ENCODE measurements at regions not wholly inside any gene's neighbourhood (a gene's known extent, or its start where the extent isn't known, plus 50 kb on each side); places are given as distances from the start of the nearest gene placed in this dataset.

GRCh38 chr7:1339611-1340010 lies 106.9 kb downstream of the UNCX start:
- no peak for DNase-seq (ENCODE audit: low spot score)
- intact Hi-C loops (cut with DNase I): no loop called here

DNA sequence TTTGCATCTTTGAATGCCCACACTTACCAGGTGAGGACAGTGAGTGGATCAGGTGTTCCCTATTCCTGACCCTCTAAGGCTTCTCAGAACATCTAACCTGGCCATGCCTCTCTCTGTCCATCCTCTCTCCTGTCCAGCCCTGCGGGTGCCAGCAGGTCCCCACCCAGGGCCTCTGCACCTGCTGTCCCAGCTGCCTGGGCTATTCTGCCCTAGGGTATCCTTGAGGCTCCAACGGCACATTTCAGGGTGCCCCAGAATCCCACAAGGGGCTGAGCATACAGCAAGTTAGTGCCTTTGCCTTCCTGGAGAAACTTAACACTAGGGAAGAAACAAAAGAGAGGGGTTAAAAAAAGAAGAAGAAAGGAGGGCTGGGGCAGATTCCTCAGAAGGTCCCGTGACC lies 107.4 kb downstream of the UNCX start:
- intact Hi-C loops (cut with DNase I): no loop called here
- no peak for DNase-seq (ENCODE audit: low spot score)

GRCh38 chr7:1340461-1341360 lies 108.0 kb downstream of the UNCX start:
- intact Hi-C loops (cut with DNase I): no loop called here
- no peak for DNase-seq (ENCODE audit: low spot score)

DNA sequence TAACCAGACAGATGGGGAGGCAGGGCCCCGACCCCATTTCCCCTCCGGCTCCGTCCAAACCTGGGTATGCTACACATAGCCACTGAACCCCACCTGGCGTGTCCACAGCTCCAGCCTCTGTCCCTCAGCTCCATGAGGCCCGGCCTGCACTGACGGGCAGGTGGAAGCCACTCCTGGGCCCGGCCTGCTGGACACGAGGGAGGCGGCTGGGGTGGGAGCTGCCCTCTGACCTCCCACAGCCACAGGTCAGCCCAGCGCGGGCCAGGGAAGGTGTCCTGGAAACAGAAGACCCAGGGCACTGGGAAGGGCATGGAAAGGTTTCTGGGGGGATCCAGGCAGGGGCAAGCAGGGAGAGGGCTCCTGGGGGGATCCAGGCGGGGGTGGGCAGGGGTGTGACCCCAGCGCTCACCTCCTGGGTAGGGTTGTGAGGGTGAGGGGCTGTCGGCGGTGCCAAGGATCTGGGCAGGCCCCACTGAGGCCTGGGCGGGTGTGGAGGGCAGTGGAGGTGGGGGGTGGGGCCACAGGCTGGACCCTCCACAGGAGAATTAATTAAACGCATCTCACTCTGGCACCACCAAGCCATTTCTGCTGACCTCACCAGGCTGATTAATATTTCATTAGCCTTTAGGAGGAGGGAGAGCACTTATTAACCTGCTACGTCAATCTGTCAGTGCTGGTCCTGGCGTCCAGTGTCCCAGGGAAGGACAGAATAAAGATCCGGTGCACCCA lies 108.9 kb downstream of the UNCX start:
- DNase-seq (ENCODE audit: low spot score): no peak
- intact Hi-C loops (cut with DNase I): no loop called here

DNA sequence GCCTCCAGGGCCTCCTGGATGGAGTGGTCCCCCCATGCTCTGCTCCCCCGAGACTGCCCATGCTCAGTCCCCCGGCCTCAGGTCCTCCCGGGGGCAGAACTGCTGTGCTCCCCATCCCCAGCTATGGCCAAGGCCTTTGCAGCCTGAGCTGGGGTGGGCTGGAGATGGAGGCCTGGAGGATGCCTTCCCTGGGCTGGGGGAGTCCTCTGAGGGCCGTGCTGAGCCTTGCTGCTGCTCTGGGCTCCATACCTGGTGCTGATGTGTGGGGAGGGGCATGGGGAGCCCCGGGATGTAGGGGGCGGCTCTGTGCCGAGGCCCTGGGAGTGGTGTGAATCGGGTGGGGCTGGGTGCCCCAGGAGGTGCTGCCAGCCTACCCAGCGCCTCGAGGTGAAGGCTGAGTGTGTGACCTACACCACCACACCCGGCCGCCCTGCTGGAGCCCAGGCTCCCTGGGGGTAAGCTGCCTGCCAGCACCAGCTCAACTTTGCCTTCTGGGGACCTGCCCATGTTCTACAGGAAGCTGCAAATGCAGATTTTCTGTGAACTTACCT lies 109.5 kb downstream of the UNCX start:
- DNase-seq (ENCODE audit: low spot score): no peak

GRCh38 chr7:1343551-1343950 lies 110.9 kb downstream of the UNCX start:
- DNase-seq (ENCODE audit: low spot score): no peak
- intact Hi-C loops (cut with DNase I): no loop called here

More for the DNA sequence above, 109.5 kb downstream of the UNCX start:
- intact Hi-C loops (cut with DNase I): no loop called here

GRCh38 chr7:1344421-1344820 lies 111.7 kb downstream of the UNCX start:
- intact Hi-C loops (cut with DNase I): no loop called here
- DNase-seq (ENCODE audit: low spot score): no peak

DNA sequence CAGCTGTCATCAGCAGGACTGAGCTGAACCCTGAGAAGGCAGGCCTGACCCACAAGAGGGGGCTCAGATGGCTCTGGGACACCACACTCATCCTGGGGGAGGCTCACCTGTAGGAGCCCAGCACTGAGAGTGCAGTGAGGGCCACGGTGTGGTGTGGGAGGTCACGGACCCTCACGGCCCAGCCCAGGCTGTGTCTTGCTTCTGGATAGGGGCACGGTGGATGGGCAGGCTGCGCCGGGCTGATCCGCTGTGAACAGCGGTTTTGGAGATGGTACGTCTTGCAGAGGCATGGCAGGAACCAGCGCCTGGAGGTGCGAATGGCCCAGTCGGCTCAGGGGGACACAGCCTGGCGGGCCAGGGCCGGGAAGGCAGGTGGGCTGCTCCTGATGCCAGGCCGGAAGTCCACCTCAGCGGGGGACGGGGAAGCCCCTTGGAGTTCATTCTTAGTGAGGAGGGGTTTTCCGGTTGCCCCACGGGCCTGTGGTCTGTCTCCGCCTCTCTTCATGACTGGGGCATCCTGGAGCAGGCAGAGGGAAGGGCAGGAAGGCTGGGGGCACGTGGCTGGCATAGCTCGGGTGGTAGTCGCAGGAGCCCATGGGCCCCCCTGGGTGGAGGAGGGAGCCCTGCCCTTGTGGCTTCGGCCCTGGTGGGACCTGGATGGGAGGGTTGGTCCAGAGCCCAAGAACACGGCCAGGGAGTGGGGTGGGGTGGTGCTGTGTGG lies 112.5 kb downstream of the UNCX start:
- DNase-seq (ENCODE audit: low spot score): no peak
- intact Hi-C loops (cut with DNase I): no loop called here

- intact Hi-C loops (cut with DNase I): no loop called here
- no peak for DNase-seq (ENCODE audit: low spot score)
Measured at GRCh38 chr7:1345796-1346755, 113.2 kb downstream of the MICALL2 start.

DNA sequence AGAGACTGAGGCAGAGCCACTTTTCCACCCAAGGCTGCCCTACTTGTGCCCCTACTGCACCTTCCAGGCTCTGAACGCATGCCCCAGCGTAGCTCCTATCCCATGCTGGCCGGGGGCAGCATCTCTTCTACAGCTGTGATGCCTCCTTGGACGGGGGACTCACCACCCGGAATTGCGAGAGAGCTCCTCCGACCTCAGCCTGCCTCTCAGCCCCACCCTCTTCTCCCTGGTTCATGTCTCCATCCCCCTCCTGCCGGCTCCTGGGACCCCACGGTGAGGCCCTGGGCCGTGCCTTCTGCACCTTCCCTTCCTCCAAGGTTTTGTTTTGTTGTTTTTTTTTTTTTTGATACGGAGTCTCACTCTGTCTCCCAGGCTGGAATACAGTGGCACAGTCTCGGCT lies 112.4 kb downstream of the MICALL2 start:
- no peak for DNase-seq (ENCODE audit: low spot score)
- intact Hi-C loops (cut with DNase I): no loop called here

GRCh38 chr7:1348096-1348822 lies 111.0 kb downstream of the MICALL2 start:
- intact Hi-C loops (cut with DNase I): no loop called here
- DNase-seq (ENCODE audit: low spot score): no peak

GRCh38 chr7:1348823-1349335 lies 110.4 kb downstream of the MICALL2 start:
- DNase-seq (ENCODE audit: low spot score): no peak

DNA sequence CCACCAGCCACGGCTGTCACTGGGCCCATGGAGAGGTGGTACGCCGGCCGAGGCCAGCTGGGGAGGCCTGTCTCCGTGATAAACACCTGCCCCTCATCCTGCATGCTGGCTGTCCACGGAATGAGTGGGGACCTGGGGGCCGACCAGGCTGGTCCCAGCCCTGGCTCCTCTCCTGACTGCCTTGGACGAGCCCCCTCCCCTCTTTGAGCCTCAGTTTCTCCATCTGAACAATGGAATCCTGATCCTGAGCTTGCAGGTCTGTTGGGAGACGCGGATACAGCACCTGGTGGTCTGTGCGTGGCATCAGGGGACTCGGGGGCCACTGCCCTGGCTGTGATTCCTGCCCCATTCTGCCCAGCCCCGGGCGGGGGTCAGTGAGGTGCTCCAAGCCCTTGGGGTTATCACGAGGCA lies 109.9 kb downstream of the MICALL2 start:
- no peak for DNase-seq (ENCODE audit: low spot score)
- intact Hi-C loops (cut with DNase I): no loop called here

More at GRCh38 chr7:1348823-1349335, 110.4 kb downstream of the MICALL2 start:
- intact Hi-C loops (cut with DNase I): no loop called here

- DNase-seq (ENCODE audit: low spot score): no peak
- intact Hi-C loops (cut with DNase I): no loop called here
Measured at GRCh38 chr7:1351881-1352625, 107.2 kb downstream of the MICALL2 start.

DNA sequence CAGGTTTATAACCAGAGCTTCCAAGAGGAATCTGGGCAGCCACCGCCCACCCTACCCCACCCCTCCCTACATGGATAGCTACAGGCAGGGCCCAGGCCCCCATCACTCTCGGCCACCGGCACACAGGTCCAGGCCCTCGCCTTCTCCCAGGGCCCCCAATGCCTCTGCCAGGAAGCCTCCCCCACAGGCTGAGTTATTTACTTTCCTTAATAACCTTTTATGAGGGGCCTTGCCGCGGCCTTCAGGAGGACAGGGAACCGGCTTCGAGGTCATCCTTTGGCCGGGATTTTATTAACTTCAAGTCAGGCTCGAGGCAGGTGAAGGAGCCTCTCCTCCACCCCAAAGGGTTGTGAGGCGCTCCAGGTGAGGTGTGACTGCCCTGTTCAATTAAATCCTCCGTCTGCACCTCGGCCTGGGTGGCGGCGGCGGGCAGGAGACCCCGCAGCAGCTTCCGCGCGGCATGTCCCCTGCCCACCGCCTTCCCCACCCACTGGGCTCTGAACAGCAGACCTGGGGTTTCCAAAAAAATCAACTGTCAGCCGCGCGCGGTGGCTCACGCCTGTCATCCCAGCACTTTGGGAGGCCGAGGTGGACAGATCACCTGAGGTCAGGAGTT lies 106.5 kb downstream of the MICALL2 start:
- intact Hi-C loops (cut with DNase I): no loop called here
- DNase-seq (ENCODE audit: low spot score): no peak

DNA sequence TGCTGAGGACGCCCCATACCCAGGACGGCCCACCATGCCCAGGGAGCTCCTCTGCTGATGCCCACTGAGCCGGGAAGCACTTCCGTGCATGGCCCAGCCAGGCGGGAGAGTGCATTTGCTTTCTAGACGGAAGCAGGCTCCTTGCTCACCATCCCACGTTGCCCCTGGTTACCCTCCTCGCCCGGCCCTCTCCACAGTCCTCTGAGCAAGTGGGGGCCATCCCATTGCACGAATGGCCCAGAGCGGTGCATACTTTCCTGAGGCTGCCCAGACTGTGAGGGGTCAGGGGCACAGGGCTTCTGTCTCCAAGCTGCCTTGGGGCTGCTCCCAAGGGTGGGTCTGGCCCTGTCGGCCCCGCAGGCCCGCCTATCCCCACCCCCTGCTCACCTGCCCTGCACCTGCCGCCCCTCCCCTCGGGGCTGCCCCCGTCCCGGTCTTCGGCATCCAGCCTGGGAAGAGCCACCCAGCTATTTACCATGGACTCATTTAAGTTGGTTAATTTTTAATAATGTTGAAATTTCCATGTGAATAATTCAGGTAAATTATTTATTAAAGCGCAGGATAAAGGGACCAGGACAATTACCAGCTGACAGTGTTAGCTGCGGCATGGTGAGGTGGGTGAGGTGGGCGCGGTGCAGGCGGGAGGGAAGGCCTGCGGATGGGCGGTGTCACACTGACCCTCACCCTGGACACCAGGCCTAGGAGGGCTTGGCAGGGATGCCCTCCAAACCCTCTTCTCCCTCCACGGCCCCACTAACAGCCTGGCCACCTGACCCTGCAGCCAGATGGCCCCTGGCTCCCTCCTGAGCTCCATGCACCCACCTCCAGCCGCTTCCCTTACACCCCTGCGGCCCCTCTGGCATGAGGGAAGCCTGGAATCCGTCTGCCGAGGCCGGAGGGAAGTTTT lies 104.4 kb downstream of the MICALL2 start:
- no peak for DNase-seq (ENCODE audit: low spot score)
- intact Hi-C loops (cut with DNase I): no loop called here
